ENCODE measurements at regions not wholly inside any gene's neighbourhood (a gene's known extent, or its start where the extent isn't known, plus 50 kb on each side); places are given as distances from the start of the nearest gene placed in this dataset.
A peak's percentile ranks its signal among the peaks of the same experiment; 100 is the strongest.

GRCh38 chr2:125535089-125535488 is 1120.9 kb upstream of the GYPC start:
- DNase-seq, result no peak

- DNase-seq, result no peak
Measured at GRCh38 chr2:125543968-125544514, 1111.9 kb upstream of the GYPC start.

- no peak for DNase-seq
Measured at GRCh38 chr2:125553768-125554167, 1102.2 kb upstream of the GYPC start.

GRCh38 chr2:125554956-125555355 is 1101.0 kb upstream of the GYPC start:
- DNase-seq, result no peak

- no peak for DNase-seq
Measured at GRCh38 chr2:125559186-125559585, 1096.8 kb upstream of the GYPC start.

- DNase-seq, result no peak
Measured at GRCh38 chr2:125560855-125561254, 1095.1 kb upstream of the GYPC start.

- DNase-seq, result no peak
Measured at GRCh38 chr2:125561302-125561701, 1094.7 kb upstream of the GYPC start.

GRCh38 chr2:125562924-125563323 is 1093.0 kb upstream of the GYPC start:
- no peak for DNase-seq

- no peak for DNase-seq
Measured at GRCh38 chr2:125564471-125564870, 1091.5 kb upstream of the GYPC start.

- no peak for DNase-seq
Measured at GRCh38 chr2:125566422-125566821, 1089.5 kb upstream of the GYPC start.

- DNase-seq, result no peak
Measured at GRCh38 chr2:125567100-125567499, 1088.9 kb upstream of the GYPC start.

- DNase-seq, result no peak
Measured at GRCh38 chr2:125572660-125573059, 1083.3 kb upstream of the GYPC start.

- DNase-seq, result no peak
Measured at GRCh38 chr2:125573432-125573831, 1082.5 kb upstream of the GYPC start.

- DNase-seq, result no peak
Measured at GRCh38 chr2:125576558-125576957, 1079.4 kb upstream of the GYPC start.

GRCh38 chr2:125581557-125581956 is 1074.4 kb upstream of the GYPC start:
- DNase-seq, result peak; percentile 87

GRCh38 chr2:125582516-125582915 is 1073.4 kb upstream of the GYPC start:
- DNase-seq, result no peak

- DNase-seq, result no peak
Measured at GRCh38 chr2:125584732-125585131, 1071.2 kb upstream of the GYPC start.

GRCh38 chr2:125588780-125589179 is 1067.2 kb upstream of the GYPC start:
- DNase-seq, result no peak

- no peak for DNase-seq
Measured at GRCh38 chr2:125591954-125592353, 1064.0 kb upstream of the GYPC start.

- DNase-seq, result no peak
Measured at GRCh38 chr2:125593036-125593435, 1062.9 kb upstream of the GYPC start.

- no peak for DNase-seq
Measured at GRCh38 chr2:125596612-125597011, 1059.3 kb upstream of the GYPC start.

- DNase-seq, result no peak
Measured at GRCh38 chr2:125615438-125615837, 1040.5 kb upstream of the GYPC start.

- DNase-seq, result no peak
Measured at GRCh38 chr2:125630377-125630776, 1025.6 kb upstream of the GYPC start.

- no peak for DNase-seq
Measured at GRCh38 chr2:125634662-125635061, 1021.3 kb upstream of the GYPC start.

GRCh38 chr2:125638345-125638744 is 1017.6 kb upstream of the GYPC start:
- DNase-seq, result no peak

GRCh38 chr2:125642032-125642431 is 1013.9 kb upstream of the GYPC start:
- DNase-seq, result no peak
